ENCODE measurements at regions not wholly inside any gene's neighbourhood (a gene's known extent, or its start where the extent isn't known, plus 50 kb on each side); places are given as distances from the start of the nearest gene placed in this dataset.
"Not testable (repeated sequence)": the region's sequence is repeated elsewhere in the genome, so short reads cannot be mapped to it uniquely, and the experiment has no call there.

- no peak for TF ChIP-seq ZFX (IDR thresholded peaks at IDR 0.05; ENCODE audit: borderline replicate concordance)
- TF ChIP-seq, protein P1, sequence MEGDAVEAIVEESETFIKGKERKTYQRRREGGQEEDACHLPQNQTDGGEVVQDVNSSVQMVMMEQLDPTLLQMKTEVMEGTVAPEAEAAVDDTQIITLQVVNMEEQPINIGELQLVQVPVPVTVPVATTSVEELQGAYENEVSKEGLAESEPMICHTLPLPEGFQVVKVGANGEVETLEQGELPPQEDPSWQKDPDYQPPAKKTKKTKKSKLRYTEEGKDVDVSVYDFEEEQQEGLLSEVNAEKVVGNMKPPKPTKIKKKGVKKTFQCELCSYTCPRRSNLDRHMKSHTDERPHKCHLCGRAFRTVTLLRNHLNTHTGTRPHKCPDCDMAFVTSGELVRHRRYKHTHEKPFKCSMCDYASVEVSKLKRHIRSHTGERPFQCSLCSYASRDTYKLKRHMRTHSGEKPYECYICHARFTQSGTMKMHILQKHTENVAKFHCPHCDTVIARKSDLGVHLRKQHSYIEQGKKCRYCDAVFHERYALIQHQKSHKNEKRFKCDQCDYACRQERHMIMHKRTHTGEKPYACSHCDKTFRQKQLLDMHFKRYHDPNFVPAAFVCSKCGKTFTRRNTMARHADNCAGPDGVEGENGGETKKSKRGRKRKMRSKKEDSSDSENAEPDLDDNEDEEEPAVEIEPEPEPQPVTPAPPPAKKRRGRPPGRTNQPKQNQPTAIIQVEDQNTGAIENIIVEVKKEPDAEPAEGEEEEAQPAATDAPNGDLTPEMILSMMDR (IDR thresholded peaks at IDR 0.05) = no peak
- no peak overlapping the region for H3K27ac ChIP-seq
Observed at GRCh38 chr16:13325396-13325795, 424.0 kb downstream of the SHISA9 start.

DNA sequence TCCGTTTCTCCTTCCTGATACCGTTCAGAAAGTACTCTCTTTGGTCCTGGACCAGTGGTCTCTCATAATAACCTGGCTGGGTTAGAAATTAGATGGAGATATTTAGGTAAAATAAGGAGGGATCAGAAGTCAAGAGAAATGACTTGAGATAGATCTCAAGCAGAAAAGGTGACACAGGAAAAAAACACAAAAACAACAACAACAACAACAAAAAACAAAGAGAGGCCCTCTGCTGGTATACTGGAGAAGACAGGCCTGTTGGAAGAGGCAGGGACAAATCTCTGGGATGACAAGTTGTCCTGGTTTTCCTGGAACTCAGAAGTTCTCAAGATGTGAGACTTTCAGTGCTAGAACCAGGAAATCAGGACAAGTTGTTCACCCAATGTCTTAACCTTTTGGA lies 430.5 kb downstream of the SHISA9 start:
- no peak for TF ChIP-seq ZFX (IDR thresholded peaks at IDR 0.05; ENCODE audit: borderline replicate concordance)
- TF ChIP-seq, protein P1 (IDR thresholded peaks at IDR 0.05) = peak; percentile 6; the same call in 1 of the 2 replicates
- no peak overlapping the region for H3K27ac ChIP-seq

GRCh38 chr16:13332713-13333255 lies 431.4 kb downstream of the SHISA9 start:
- H3K27ac ChIP-seq = no peak overlapping the region
- no peak for TF ChIP-seq ZFX (IDR thresholded peaks at IDR 0.05; ENCODE audit: borderline replicate concordance)
- TF ChIP-seq, protein P1 (IDR thresholded peaks at IDR 0.05) = no peak

DNA sequence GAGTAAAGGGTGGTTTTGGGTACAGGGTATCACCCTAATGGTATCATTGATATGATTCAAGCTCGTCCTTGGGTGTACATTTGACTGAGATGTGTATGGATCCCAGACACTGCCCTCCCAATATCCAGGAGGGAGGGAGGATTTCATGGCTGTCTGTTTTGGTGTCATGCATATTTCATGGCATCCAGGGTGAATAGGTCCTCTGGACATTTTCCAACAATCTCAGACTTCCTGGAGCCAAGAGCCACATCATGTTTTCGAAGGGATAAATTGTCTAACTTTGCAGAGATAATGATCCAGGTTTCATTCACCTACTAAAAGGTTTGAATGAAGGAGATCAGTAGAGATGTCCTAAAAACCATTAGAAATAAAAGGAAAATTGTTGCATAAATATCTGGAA lies 431.9 kb downstream of the SHISA9 start:
- H3K27ac ChIP-seq = no peak overlapping the region
- TF ChIP-seq, protein P1 (IDR thresholded peaks at IDR 0.05) = no peak
- TF ChIP-seq ZFX (IDR thresholded peaks at IDR 0.05; ENCODE audit: borderline replicate concordance) = no peak

DNA sequence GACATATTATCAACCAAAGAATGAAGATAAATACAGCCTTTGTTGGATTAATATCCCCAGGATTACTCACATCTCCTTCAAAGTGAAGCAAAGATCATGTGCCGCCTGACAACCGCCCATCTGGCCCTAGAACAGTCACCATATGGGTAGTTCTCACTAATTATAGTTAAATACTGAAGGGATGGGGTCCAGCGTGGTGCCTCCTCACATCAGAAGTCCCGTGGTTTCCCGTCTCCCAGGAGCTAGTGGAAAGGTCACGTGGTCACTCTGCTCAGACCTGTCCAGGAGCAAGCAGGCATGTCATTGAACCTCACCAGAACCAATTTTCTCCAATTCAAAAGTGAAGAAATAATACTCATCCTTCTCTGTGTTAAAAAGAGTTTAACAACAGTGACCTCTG lies 434.5 kb downstream of the SHISA9 start:
- TF ChIP-seq, protein P1 (IDR thresholded peaks at IDR 0.05) = no peak
- TF ChIP-seq ZFX (IDR thresholded peaks at IDR 0.05; ENCODE audit: borderline replicate concordance) = no peak
- H3K27ac ChIP-seq = no peak overlapping the region

DNA sequence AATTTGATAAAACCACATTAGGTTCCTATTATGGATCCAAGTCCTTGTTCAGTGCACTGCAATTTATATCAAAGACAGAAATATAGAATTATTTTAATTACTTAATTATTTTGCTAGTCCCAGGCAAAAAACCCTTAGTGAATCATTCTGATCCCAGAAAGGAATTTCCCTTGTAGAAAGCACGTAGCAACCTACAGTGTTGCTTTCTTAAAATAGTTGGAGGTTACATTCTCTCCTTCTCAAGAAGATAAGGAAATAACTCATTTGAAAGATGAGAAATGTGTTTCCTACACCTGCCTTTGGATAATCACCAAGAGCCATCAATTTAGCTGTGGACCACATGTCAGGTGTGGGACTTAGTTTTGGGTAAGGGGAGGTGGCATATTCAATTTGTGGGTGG lies 434.9 kb downstream of the SHISA9 start:
- TF ChIP-seq ZFX (IDR thresholded peaks at IDR 0.05; ENCODE audit: borderline replicate concordance) = no peak
- TF ChIP-seq, protein P1 (IDR thresholded peaks at IDR 0.05) = no peak
- no peak overlapping the region for H3K27ac ChIP-seq

GRCh38 chr16:13336907-13337881 lies 435.8 kb downstream of the SHISA9 start:
- H3K27ac ChIP-seq = not testable (repeated sequence)

Data from 22Rv1 (cell line).